ENCODE measurements at regions not wholly inside any gene's neighbourhood (a gene's known extent, or its start where the extent isn't known, plus 50 kb on each side); places are given as distances from the start of the nearest gene placed in this dataset.

DNA sequence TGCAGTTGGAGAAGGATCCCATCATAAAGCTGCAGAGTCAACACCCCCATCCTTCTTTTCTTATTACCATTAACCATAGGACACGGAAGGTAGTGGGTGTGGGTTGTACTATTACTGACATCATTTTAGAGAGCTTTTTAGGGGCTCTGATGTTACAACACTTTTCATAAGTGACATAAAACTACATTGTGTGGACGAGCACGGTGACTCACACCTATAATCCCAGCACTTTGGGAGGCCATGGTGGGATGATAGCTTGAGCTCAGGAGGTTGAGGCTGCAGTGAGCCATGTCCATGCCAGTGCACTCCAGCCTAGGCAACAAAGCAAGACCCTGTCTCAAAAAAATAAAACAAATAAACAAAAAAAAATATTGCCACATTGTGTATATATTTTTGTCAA, 167.1 kb downstream of the DUSP6 start:
- DNase-seq (ENCODE audit: low spot score) = no peak

DNA sequence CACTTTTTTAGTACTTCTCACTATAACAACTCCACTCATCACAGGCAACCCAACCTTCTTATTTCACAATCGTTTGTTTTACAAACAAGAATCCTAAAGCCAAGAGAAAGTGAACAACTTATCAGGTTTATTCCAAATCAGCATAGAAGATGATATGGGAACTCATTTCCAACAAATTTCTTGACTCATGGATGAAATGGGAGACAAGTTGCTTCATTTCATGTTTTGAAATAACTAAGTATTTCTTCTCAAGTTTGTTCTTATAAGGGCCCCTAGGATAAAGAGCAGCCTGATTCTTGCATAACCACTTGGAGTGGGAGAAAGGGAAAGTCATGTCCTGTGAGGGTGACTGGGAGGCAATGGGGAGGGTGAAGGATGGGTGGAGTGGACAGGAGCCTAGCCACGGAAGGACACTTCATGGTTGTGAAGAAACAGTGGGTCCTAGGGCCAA, 168.3 kb downstream of the DUSP6 start:
- DNase-seq (ENCODE audit: low spot score) = no peak

DNA sequence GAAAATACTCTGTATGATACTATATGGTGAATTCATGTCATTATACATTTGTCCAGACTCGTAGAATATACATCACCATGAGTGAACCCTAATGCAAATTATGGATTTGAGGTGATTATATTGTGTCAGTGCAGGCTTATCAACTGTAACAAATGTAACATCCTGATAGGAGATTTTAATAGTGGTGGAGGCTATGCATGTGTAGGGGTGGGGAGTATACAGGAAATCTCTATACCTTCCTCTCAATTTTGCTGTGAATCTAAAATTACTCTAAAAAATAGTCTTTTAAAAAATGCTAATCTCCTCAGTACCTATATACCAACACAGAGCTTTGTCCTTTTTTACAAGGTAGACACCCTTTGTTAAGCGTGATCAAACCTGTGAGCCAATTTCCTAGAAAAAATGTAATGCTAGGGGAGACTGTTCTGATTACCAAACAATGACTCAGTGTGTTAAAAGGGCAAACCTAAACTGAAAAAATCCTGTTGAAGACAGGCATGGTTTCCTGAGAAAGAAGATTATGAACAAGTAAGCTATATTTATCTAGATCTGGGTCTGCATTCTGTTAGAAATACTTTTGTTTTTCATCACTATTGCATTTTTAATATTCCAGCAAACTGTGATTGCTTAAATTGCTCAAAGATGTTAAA, 170.9 kb downstream of the DUSP6 start:
- peak; percentile 80 for DNase-seq (ENCODE audit: low spot score)

DNA sequence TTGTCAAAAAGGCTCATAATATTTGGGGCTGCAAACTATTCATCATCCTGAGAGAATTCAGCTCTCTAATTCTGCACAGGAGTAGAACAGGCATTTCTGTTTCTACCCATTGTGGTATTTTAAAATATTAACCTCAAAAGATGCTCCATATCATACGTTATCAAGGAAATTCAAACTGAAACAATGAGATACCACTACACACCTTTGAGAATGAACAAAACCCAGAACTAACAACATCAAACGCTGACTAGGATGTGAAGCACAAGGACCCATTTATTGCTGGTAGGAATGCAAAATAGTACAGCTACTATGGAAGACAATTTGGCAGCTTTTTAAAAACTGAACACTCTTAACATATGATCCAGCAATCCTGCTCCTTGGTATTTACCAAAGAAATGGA, 171.8 kb downstream of the DUSP6 start:
- DNase-seq (ENCODE audit: low spot score) = peak; percentile 50

DNA sequence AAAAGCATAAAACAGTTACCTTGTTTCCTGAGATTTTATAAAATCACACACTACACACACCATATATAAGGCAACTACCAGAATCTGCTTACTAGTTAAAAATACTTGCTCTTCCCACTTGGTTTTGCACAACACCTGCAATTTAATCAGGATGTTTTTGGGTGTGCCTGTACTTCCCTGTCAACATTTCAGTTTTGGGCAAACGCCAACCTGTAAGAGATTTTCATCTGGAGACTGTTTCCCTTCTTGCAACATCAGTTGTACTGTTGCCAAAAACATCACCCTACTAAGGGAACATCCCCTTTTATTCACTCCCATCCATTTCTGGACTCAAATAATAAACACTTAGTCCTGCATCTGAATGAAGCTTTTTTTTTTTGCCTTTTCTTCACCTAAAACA, 172.3 kb downstream of the DUSP6 start:
- no peak for DNase-seq (ENCODE audit: low spot score)

DNA sequence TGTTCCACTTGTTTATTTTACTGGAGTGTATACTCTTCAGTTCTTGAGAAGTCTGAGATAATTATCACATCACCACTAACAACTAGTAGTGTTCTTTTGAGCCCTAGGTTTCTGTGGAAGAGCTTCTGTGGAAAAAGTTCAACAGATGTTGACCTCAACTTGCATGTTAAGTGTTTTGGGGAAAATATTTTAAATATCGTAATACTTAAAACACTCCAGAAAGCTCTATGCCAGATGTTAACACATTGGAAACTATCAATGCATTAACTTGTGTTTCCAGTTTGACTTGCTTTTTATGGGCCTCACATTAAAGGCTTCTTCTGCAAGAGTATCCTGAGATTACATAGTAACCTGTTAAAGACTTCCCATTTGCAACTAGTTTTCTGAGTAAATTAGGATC, 173.1 kb downstream of the DUSP6 start:
- DNase-seq (ENCODE audit: low spot score) = no peak

DNA sequence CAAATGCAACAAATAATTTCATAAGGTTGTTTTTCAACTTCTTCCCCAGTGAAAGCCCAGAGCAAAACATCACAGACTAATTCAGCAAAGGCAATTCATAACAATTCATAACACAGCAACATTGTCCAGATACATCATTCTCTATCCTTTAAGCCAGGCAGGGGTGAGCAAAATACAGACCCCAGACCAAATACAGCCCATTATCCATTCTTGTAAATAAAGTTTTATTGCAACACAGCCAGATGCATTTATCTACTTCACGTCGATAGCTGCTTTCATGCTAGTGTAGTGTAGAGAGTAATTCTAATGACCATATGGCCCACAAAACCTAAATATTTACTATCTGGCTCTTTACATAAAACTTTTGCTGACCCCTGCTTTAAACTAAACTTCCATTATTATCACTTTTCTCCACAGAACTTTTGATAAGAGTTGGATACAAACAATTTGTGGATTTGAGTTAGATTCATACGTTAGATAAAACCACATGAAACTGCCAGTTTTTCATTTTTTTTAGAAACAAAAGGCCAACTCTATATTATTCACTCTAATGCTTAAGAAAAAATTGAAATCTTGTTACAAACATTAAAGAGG, 174.4 kb downstream of the DUSP6 start:
- DNase-seq (ENCODE audit: low spot score) = no peak

DNA sequence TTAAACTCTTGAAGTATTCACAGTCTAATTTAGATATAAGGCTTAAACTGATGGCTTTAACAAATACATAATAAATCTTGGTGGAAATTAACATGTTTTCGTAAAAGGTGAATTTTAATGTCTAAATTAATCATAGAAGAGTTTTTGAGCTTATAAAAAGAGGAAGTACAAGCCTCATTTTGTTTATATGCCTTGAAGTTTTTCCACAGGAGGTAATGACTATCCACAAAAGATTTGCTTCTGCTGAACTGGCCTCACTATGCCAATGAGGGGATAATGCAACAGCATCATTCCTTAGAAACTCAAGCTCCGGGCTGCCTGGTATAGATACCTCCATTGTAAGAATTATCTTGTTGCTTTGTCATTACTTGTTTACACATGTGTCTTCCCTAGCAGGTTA, 175.6 kb downstream of the DUSP6 start:
- no peak for DNase-seq (ENCODE audit: low spot score)

DNA sequence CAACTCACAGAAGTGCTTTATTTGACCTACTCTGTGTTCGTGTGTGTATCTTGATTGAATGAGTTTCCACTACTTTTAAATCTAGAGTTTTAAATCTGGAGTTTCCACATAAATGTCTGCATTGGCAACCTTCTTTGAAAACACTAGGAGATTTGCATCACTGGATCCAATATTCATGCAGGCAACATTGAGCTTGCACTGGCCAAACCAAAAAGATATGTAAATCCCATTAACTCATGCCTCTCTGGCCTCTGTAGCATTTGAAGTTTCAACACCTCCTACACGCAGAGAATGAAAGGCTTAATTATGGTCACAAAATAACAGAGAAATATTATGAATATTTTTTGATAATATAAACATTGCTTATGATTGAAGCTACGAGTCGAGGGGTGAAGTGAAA, 178.6 kb downstream of the DUSP6 start:
- no peak for DNase-seq (ENCODE audit: low spot score)

DNA sequence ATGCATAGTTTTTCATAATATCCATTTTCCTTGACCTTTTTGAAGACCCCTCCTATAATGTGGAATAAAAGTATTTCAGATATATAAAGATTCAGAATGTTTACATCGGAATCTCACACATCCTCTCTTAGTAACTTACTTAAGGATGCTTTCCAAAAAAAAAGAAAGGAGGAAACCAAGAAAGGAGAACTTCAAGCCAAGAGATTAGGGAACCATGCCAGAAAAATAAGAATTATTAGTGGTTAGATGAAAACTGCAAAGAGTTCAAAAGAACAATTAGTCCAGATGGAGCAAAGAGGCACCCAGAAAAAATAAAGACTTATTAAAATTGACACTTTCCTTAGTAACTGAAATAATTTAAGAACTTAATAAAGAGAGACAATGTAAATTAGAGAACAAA, 179.2 kb downstream of the DUSP6 start:
- DNase-seq (ENCODE audit: low spot score) = no peak

DNA sequence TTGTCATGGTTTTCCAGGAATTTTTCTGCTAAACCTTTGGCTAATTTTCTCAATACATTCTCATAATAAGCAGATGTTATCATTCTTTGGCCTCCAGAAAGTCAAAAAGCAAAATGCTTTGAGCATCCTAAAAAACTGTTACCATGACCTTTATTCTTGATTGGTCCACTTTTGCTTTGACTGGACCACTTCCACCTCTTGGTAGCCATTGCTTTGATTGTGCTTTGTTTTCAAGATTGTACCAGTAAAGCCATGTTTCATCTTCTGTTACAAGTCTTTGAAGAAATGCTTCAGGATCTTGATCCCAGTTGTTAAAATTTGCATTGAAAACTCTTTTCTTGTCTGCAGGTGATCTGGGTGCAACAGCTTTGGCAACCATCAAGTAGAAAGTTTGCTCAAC, 180.1 kb downstream of the DUSP6 start:
- no peak for DNase-seq (ENCODE audit: low spot score)

DNA sequence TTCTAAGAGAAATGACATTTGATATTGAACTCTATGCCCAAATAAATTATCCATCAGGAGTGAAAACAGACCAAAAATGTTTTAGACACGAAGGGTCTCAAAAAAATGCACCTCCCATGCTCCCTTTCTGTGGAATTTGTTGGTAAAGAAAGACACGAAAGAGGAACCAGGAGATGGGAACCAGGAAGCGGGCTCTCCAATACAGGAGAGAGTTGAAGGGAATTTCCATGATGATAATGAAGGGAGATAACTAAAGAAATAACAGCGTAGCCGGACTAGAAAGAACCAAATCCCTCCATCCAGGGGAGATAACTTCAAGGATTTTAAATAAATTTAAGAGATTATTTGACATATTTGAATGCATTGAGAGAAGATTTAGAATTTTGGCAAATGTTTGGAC, 183.0 kb downstream of the DUSP6 start:
- no peak for DNase-seq (ENCODE audit: low spot score)

DNA sequence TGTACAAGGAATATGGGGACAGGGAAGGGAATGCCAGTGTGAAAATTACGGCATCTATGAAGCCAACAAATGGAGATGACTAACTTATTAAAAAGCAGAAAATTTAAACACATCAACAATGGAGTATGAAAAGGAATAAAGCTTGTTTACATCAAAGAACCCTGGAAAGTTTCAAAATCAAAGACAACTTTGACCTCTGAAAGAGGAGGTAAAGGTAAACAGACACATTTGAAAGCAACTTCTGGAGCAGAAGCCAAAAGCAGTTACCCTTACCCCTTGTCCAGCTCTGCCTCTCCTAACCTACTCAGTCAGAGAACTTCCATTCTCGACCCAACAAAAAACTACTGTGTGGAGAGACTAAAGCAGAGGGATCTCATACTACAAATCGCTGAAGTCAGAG, 184.3 kb downstream of the DUSP6 start:
- no peak for DNase-seq (ENCODE audit: low spot score)

DNA sequence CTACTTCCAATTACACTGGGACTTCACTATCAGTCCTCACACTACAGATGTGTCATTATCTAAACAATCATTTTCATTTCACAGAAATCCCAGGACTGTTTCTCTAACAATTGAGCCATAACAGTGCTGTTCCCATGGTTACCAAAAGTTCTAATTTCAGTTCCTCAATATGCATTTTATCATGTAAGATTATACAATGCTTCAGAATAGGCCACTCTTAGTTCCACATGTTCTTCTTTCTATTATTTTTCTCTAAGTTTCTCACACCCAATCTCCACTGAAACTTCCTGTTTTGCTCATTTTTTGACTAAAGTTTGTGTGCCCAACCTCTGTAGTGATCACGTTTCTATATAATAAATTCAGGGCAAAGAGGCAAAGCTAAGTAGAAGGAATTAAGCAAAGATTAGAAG, 185.8 kb downstream of the DUSP6 start:
- DNase-seq (ENCODE audit: low spot score) = no peak

DNA sequence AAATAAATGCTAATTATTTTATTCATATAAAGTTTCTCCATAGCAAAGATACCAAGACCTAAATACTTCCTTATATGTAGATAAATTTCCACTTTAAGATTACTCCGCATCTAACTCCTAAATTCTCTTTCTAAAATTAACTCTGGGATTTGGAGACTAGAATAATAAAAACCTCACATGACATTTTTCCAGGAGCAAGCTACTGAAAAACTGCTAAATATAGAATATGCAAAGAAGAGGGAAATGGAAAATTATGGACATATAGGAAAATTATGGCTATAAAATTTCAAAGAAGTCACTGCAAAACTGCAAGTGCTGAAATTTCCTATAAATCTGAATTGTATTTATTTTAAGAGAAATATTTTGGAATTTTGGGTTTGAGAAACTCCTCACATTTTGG, 186.2 kb downstream of the DUSP6 start:
- no peak for DNase-seq (ENCODE audit: low spot score)

DNA sequence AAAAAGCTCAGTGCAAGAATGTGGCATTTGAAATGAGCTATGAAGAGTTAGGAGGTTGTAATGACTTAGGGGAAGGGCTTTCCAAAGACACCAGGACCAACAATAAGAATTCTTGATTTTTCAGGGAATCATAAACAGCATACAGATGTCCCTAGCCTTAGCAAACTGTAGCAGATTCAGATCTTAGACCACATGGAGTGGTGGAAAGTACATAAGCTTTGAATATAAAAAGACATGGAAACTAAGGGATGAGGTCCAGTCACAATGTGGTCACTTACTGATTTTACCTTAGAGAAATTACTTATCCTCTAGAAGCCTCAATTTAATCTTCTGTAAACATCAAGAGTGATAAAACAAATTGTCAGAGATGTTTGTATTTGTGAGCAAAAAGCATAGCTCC, 186.6 kb downstream of the DUSP6 start:
- no peak for DNase-seq (ENCODE audit: low spot score)

DNA sequence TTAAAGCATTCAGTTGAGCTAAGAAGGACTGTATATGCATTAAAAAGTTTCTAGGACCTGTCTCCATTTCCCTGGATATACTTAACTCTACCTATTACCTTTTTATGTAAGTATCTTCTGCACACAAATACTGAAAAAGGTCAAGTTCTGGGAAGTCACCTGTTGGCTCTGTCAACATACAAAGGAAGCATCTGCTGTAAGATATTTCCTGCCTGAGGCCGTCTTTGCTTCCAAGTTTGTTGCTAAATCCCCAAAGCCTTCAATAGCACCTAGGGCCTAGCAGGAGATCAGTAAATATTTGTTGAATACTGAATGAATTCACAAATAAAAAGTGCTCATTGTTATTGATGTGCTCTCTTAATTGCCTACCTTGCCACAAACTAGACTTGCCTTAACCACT, 188.4 kb downstream of the DUSP6 start:
- DNase-seq (ENCODE audit: low spot score) = no peak

DNA sequence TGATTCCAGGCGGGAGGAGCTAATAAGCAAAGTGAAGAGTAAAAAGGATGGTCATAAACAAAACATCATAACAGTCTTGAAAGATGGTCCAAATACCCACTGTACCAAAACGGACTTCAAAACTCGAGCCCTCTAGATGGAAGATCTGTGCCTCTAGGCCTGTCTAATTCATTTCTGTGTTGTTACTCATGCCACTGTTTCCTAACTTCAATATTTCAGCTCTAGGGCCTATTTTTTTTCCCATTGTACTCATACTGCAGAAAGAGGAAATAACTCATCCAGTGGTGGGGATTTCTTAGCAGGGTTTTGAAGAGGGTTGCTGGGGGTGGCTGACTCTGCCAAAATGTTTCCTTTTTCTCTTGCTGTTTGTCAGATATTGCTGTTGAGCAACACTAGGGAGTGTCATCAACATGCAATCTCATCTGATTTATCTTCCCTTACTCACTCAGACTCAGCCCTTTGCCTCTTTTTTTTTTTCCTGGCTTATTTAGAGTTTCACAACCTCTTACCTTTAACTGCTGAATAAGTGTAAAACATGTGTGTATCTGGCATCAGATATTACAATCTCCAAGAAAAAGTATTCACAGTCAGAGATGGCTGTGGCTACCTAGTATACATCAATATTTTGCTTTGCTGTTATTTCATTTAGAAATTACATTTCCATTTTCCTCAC, 189.6 kb downstream of the DUSP6 start:
- peak; percentile 86 for DNase-seq (ENCODE audit: low spot score)

DNA sequence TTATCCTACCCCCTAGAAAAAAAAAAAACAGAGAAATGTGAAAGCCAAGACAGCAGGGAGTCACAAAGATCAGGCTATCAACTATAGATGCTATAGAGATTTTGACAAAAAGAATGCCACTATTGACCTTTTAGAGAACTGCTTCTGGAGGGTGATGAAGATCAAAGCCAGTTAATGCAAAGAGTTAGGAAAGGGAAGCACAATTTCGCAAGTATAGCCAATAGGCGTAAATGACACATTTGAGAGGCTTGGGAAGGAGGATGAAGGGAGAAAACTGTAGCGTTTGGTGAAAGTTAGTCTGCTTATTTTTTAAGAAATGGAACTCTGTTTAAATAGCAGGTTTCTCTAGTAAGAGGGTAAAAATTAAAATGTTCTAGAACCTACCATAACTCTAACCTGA, 190.7 kb downstream of the DUSP6 start:
- no peak for DNase-seq (ENCODE audit: low spot score)

DNA sequence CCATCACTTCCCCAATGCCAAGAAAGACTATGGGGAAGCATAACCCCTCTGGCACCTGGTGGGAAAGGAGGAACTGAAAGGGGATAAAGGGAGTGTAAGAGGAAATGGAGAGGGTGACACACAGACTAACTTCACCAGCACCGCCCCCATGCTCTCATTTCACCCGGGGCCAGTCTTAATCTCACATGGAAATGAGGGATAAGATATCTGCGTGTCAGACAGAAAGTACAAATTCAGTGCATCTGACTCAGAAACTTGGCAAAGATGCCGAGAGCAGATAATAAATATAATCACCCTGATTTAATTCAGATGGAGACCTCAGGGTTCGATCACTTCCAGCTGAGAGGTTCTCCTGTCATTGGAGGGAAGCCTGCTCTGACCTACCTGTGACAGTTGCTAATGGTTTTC, 191.6 kb downstream of the DUSP6 start:
- peak; percentile 55 for DNase-seq (ENCODE audit: low spot score)

DNA sequence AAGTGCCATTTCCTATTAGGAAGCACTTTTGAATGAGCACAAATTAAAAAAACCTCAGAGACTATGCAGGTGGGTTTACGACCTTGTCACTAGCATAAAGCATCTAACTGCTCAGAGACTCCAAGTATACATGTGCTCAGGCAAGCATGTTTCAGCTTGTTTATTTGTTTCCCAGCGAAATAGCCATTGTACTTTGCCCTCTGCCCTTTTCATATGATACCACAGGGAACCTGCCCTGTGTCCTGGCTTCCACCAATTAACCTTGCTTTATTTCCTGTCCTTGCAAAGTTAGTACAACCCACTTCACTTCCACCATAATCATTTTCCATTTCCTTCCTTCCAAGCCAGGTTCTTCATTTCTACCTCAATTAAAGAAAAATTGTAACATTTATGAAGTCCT, 194.9 kb downstream of the DUSP6 start:
- no peak for DNase-seq (ENCODE audit: low spot score)

DNA sequence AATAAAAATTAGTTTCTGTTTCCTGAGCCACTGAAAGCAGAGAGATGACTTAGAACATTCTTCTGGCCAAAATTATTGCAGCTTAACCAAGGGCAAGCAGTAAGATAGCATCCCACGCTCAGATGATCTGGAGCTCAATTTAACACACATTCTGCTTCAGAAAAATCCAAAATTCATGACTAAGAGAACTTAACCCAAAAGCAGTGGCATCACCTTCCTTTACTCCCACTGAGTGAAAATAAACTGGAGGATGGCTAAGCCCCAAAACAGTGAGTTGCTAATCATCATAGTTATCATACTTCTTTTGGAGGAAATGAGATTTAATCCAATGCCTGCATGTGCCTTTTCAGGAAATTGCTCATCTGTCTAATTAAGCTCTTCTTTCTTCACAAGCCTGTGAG, 195.4 kb downstream of the DUSP6 start:
- DNase-seq (ENCODE audit: low spot score) = no peak

DNA sequence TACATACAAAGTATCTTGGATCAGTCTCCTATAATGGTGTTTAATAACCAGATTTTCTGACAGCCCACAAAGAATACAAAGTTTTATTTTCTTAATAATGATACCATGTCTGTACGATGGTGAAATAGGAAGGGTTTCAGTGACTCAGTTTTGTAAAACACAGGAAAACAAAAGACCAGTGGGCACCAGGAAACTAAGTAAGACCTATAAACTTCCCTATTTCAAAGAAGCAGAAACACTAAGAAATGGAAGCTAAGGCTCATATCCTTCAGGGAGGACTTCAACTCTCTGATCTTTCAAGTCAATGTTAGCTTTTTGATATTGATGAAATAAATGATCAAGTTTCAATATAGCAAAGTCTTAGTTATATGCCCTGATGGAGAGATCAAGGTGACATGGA, 196.0 kb downstream of the DUSP6 start:
- no peak for DNase-seq (ENCODE audit: low spot score)

DNA sequence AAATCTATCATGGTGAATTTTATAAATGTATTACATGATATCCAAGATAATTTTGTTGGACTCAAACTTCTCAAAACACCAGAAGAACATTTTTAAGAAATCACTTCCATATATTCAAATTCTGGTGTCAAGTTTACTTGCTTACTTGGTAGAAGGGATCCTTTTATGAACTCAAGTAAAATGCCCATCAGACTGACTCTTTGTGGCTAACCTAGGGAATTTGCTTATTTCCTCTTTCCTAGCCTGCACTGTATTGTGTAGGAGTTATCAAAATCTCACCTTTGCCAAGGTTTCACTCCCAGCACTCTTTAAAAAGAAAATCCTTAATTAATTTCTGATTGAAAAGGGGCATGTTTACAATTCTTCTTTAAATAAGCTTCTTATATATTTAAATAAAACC, 196.5 kb downstream of the DUSP6 start:
- no peak for DNase-seq (ENCODE audit: low spot score)
